GM21619 (cell line): ENCODE measurements at regions not wholly inside any gene's neighbourhood (a gene's known extent, or its start where the extent isn't known, plus 50 kb on each side); places are given as distances from the start of the nearest gene placed in this dataset.
"Not testable (repeated sequence)": the region's sequence is repeated elsewhere in the genome, so short reads cannot be mapped to it uniquely, and the experiment has no call there.

Experiments
- ATAC-seq: cut with Tn5 transposase; IDR thresholded peaks from one replicate; pipeline ENCODE4 v1.9.1; 2021; ENCODE audit not compliant: unreplicated experiment

- no peak for ATAC-seq
Observed at GRCh38 chr12:31906557-31907301, 52.5 kb upstream of the RESF1 start.

DNA sequence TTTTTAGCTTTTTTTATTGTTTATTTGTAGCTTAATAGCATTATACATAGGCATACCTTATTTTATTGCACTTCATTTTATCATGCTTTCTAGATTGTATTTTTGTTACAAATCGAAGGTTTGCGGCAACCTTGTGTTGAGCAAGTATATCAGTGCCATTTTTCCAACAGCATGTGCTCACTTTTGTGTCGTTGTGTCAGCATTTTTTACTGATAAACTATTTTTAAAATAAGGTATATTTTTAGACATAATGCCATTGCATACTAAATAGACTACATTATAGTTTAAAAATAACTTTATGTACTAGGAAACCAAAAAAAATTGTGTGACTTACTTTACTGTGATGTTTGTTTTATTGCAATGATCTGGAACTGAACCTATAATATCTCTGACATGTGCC is 56.2 kb upstream of the RESF1 start:
- no peak for ATAC-seq

DNA sequence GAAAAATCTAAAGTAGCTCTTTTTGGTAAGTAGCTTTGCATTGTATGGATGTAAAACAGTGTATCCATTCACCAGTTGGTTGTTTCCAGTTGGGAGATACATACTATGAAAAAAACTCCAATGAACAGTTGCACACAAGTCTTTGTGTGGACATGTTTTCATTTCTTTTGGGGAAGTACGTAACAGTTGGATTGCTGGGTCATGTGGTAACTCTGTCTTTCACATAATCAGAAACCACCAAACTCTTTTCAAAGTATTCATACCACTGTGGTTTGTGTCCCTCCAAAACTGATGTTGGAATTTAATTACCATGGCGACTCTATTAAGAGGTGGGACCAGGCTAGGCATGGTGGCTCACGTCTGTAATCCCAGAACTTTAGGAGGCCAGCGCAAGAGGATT is 58.9 kb upstream of the RESF1 start:
- ATAC-seq, result no peak

DNA sequence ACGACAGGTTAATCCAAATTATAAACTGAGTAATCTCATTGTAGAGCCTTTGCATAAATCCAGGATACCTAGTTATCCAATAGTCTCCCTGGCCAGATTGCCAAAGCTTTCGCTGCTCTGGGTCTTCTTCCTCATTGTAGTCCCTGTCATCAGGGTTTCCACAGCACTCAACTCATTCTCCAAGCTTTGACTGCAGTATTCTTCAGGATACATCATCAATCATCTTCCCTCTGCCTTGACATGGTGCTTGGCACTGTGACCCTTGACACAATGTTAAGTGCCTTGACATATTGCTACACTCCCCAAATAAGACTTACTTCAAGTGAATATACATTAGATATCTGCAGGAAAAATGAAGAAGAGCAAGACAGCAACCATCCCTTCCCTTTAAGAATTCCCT is 60.1 kb upstream of the RESF1 start:
- no peak for ATAC-seq

- ATAC-seq, result no peak
Observed at GRCh38 chr12:31897781-31898503, 61.3 kb upstream of the RESF1 start.

DNA sequence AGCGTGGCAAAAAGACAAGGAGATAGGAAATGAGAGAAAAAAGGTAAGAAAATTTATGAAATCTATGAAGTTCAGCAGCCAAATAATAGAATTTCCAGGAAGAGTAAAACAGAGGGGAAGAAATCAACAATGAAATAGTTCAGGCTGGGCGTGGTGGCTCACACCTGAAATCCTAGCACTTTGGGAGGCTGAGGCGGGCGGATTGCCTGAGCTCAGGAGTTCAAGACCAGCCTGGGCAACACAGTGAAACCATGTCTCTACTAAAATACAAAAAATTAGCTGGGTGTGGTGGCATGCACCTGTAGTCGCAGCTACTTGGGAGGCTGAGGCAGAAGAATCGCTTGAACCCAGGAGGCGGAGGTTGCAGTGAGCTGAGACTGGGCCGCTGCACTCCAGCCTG is 62.1 kb upstream of the RESF1 start:
- ATAC-seq, result not testable (repeated sequence)

DNA sequence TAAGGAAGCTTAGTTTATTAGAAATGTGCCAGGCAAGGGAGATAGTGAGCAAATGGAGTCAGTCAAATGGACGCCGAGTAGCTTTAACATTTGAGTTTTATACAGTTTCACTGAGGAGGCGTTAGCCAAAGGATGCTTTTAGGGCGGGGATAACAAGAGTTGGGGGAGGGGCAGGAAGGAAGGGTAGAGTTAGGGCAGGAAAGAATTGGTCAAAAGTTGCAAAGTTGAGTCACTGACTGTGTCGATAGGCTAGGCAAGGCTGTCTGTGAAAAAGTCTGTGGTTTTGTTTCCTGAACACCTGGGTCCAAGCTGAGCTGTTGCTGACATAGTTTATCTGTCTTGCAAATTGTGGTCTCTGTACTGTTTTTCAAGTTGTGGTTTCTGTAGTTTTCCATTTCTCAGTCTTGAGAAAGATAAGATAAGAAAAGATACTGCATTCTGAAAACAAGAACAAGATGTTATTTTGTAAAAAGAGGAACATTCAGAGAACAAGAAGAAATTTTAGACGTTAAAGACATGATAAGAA is 62.6 kb upstream of the RESF1 start:
- peak; percentile 98 for ATAC-seq

- ATAC-seq, result no peak
Observed at GRCh38 chr12:31895449-31896150, 63.6 kb upstream of the RESF1 start.

DNA sequence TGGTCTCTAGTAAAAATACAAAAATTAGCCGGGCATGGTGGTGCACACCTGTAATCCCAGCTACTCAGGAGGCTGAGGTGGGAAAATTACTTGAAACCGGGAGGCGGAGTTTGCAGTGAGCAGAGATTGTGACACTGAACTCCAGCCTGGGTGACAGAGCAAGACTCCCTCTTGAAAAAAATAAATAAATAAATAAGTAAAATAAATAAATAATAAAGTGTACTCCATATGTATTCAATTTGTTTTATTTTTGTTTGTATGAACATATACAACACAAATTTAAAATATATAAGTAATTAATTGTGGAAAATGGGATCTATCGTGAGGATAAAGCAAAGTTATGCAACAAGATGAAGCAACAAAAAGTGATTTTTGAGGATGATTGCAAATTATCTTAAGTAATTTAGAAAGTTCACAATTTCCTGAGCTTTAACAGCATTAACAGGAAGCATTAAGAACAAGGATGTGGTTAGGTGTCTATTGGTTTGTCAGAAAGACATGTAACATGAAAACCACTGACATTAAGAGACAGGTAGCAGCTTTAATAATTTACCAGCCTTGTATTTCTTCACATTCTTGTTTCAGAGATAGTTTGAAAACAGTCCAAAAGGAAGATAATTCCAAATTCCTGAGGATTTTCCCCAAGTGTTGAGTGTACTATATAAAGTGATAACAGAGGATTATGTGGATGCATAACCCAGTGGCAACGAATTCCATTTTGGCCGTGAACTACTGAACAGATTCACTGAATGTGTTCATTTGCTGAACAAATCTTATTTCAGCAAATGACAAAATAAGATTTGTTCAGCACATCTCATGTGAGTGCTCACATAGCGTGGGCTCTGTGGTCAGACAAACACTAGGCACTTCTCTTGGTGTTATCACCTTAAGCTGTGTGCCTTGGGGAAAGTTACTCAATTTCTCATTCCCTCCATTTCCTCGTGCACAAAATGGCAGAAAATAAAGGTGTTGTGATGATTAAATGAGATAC is 68.6 kb upstream of the RESF1 start:
- peak; percentile 61 for ATAC-seq

GRCh38 chr12:31887109-31887811 is 72.0 kb upstream of the RESF1 start:
- no peak for ATAC-seq

DNA sequence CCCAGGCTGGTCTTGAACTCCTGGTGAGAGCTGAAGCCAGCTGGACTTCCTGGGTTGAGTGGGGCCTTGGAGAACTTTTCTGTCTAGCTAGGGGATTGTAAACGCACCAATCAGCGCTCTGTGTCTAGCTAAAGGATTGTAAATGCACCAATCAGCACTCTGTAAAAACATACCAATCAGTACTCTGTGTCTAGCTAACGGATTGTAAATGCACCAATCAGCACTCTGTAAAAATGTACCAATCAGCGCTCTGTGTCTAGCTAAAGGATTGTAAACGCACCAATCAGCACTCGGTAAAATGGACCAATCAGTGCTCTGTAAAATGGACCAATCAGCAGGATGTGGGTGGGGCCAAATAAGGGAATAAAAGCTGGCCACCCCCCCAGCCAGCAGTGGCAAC is 76.5 kb upstream of the RESF1 start:
- ATAC-seq, result not testable (repeated sequence)

- ATAC-seq, result no peak
Observed at GRCh38 chr12:31880340-31880739, 78.9 kb upstream of the RESF1 start.

- no peak for ATAC-seq
Observed at GRCh38 chr12:31877884-31878283, 81.3 kb upstream of the RESF1 start.

GRCh38 chr12:31876568-31877424 is 82.4 kb upstream of the RESF1 start:
- ATAC-seq, result no peak

GRCh38 chr12:31875609-31875964 is 83.6 kb upstream of the RESF1 start:
- no peak for ATAC-seq

- ATAC-seq, result peak; percentile 89
Observed at GRCh38 chr12:31874961-31875608, 84.1 kb upstream of the RESF1 start.

DNA sequence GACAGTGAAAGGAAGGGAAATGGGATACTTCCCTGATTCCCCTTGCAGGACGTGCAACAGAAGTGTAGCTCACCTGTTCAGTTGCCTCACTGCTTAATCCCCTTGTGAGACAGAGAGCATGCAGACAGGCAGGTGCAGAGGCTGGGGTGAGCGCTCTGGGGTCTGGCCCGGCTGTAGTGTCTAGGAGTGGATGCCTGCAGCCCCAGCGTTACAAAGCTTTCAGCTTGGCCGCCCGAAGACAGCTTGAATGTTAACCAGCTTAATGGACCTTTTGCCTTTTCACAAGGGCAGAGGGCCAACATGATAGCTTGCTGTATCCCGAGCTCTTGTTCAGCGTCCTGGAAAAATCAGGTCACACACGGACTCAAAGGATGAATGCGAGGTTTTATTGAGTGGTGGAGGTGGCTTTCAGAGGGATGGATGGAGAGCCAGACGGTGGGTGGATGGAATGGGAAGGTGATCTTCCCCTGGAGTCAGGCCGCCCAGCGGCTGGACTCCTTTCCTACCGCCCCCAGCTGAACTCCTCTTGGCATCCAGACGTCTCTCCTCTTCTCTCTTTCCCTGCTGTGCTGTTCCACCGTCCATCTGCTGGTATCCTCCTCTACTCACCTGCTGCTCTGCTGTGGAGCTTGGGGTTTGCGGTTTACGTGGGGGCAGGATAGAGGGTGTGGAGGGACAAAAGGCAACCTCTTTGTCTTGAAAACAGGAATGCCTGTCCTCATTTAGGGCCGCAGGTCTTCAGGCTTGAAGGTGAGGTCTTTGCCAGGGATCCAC is 86.2 kb upstream of the RESF1 start:
- ATAC-seq, result no peak

DNA sequence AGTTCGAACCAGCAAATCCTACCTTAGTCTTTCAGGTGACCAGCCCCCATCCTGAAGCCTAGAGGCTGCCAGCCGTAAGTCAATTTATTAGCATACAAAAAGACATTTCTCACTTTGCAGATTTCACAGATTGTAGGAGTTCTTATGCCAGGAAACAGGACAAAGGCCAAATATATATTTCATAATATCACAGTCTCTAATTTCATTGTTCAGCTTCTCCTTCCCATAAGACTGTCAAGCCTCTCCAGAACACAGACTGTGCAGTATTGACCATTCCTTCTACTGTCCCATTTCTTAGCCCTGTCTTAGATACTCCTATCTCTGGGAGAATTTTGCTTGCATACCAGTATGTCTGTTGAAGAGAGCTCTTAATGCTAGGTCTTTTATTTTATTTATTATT is 89.2 kb upstream of the RESF1 start:
- no peak for ATAC-seq
